Stimulated activated CD4-positive, alpha-beta T cell treated with anti-CD3 and anti-CD28 coated beads, Interleukin-4, amount 100 ng/mL, for 4 hours (primary cell): ENCODE measurements at regions not wholly inside any gene's neighbourhood (a gene's known extent, or its start where the extent isn't known, plus 50 kb on each side); places are given as distances from the start of the nearest gene placed in this dataset.

Experiments used
- DNase-seq, 2 experiments: peaks; one replicate each; pipeline ENCODE4 v3.0.0-alpha.2; 2020

DNA sequence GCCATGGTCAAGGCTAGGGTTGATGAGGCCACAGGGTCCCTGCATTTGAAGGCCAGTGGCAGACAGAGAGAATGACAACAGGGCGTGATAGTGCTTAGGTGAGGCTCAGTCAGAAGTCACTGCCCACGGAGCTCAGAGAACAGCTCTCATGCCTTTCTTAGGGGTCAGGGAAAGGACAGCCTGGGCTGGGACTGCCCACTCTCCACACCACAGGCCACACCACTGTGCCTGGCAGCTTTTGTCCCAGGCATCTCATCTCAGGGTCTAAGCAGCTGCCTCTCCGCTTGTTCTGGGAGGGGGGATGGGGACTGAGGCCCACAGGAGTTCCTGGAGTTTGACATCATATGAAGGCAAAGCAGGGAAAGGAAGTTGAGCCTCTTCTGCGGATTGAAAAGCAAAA, 150.2 kb upstream of the B3GAT1 start:
- DNase-seq, result no peak

GRCh38 chr11:134561331-134561720, 149.3 kb upstream of the B3GAT1 start:
- DNase-seq, result no peak

DNA sequence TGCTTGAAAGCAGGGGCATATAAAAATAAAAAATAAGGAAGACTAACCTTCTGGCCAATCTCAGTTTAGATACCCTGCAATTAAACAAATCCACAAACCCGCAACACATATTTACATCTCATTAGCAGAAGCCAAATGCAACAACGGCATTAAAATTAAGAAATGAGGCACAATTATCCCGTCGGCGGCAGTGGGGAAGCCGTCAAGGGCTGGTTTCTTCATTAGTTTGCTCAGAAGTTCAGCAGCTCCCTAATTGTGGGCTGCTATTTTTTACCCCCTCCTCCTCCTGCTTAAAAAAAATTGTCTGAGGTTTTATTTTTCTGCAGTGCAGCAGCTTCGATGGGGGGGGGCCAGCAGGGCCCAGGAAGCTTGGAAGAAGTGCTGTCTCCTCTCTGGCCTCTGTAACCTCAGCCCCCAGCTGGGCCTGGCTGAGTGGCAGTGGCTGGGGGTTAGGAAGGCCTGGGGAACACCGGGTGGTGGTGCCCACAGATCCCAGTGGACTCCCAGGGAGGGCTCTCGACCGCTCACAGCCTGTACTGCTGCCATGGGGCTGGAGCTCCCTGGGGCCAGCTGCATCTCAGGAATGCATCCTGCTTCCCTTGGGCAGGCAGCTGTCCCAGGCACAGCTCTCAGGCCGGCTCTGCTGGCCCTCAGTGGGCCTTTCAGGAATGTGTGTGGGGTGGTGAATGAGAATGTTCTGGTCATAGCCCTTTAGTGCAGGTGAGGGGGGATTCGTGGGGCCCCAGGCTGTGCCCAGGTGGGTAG, 148.7 kb upstream of the B3GAT1 start:
- no peak for DNase-seq

DNA sequence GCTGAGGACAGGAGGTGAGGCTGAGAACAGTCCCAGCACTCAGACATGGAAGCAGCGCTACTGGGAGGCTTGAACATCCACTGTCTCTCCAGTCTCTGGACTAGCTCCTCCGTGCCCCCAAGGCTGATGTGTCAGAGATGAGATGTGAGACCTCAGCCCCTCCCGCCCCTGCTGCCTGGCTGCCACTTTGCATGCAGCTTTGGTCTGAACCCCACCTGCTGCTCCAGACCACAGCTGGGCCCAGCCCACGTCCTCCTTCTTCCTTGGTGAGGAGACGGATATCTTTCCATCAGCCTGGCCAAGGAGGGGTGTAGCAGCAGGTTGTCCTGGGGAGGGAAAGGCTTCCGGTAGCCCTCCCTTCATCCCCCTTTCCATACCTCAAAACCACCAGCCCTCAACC, 148.0 kb upstream of the B3GAT1 start:
- DNase-seq, result no peak

GRCh38 chr11:134559602-134559962, 147.5 kb upstream of the B3GAT1 start:
- DNase-seq, result no peak

DNA sequence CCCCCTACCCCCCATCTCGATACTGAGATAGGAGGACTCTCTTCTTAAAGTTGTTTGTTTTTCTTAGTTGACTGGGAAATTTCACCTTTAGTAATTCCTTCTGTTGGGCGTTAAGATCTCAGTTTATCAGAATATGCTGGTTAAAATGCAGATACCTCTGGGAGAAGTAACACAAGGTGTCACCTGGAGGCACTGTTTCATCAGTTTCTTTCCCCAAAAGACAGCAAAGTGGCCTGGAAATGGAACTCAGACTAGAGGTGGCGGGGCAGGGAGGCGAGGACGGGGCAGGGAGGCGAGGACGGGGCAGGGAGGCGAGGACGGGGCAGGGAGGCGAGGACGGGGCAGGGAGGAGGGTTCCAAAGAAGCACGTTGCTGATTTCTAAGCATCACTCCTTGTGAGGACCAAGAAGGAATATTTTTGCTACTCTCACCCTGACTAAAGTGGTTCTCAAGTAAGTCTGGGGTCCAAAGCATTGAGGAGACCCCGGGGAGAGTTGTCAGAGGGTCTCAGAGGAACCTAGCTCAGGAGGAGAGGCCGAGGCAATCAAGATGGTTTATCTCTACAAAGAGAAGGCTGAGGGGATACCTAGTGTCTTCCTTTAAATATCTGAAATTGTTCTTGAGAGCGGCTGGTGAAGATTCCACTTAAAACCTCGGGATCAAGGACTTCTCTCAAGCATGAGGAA, 147.0 kb upstream of the B3GAT1 start:
- no peak for DNase-seq

DNA sequence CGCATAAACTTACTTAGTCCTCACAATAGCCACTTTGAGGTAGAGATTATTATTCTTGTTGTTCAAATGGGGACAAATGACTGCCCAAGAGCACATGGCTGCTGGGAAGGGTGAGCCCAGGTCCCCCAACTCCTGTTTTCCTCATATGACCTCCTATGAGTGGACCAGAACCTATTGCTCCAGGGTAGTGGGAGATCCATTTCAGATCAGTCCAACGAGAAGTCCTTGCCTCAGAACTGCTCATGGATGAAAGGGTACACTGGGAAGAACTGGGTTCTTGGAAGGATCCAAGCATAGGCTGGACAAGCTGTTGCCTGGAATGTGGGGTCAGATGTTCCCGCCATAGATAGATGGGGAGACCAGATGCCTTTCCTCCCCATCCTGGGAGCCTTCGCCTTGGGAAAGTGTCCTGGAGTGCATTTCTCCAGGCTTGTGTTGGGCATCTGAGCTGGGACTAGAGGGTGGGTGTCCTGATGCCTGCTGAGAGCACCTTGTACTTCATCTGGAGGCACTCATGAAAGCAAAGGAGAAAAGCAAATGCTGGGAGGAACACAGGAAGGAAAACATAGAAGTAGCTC, 146.3 kb upstream of the B3GAT1 start:
- DNase-seq, result no peak

DNA sequence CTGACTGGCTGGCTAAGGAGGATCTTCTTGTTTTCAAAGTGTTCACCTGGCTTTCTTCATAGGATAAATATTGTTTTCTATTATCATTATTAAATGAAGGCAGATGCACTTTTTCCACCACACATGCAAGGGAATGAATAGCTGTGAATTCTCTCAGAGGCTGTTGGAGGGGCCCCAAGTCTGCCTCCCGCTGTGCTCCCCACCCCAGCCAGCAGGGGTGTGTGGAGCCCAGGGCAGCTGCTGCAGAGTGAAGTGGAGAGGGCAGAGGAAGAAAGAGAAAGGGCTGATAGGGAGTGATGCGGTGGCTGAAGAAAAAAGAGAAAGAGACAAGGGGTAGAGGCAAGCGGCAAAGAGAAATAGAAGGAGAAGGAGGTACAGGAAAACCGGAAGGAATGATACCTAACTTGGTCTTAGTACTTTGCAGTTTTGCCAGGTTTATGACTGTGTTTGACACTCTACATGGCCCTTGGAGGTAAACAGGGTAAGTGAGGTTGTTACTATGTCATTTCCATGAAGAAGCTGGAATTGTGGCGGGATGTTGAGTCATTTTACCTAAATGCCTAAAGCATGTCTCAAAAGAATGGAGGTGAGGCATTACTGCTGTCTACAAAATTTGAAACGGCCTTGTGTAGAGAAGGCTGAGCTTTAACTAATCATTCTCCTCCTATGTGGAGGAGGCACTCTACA, 145.7 kb upstream of the B3GAT1 start:
- no peak for DNase-seq

- no peak for DNase-seq
Observed at GRCh38 chr11:134556186-134556585, 144.1 kb upstream of the B3GAT1 start.

DNA sequence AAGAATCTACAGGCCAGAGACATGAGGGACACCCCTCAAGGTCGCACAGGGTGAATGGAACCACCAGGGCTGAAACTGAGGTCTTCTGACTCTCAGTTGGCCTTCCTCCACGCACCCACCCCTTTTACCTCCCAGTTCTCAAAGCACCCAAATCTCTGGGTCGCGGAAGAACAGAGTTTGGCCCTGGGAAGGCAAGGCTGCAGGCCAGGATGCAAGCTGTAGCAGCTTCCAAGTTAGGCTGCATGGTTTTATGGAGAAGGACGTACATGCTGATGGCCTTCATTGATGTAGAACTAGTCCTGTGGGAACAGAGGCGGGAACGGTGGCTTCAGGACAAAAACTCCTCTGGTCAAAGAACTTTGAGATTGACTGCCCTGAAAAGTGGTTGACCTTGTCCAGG, 143.5 kb upstream of the B3GAT1 start:
- no peak for DNase-seq

GRCh38 chr11:134554861-134555260, 142.8 kb upstream of the B3GAT1 start:
- DNase-seq, result no peak

DNA sequence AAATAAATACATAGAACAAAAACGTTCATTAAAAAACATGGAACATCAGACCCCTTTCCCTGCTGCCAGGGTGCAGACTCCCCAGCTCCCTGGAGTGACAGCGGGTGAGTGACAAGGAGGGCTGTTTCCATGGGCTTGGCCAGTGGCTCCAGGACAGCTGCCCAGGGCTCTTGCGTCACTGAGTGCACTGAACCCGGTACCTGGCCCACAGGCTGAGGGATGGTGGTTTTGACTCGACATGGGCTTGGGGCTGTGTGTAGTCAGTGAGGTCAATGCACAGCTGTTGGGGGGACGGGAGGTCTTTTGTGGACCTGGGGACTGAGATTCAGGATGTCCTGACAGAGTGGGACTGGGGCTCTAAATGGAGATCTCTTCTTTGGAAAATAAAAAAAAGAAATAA, 142.1 kb upstream of the B3GAT1 start:
- no peak for DNase-seq

DNA sequence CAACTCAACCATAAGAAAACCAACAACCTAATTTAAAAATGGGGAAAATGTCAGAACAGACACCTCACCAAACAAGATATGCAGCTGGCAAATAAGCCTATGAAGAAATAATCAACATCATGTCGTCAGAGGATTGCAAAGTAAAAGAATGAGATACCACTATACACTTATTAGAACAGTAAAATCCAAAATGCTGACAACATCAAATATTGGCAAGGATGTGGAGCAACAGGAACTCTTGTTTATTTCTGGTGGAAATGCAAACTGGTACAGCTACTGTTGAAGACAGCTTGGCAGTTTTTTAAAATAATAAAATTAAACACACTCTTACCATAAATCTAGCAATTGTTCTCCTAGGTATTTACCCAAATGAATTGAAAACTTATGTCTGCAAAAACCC, 140.7 kb upstream of the B3GAT1 start:
- DNase-seq, result no peak

DNA sequence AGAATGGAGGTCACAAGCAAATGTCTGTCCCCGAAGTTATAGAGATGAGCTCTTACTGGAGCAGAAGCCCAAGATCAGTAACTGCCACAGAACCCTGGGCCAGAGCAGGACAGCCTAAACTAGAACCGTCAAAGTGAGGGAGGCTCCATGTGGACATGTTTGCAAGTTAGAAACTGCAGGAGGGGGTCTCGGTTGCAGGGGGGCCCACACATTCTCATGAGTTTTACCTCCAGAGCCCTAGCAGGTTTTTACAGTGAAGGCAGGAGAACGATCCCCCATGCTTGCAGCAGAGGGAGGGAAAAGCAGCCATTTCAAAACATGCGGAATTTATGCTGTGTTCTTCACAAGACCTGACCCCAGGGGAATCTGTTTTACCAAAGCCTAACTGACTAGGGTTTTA, 133.5 kb upstream of the B3GAT1 start:
- no peak for DNase-seq

- no peak for DNase-seq
Observed at GRCh38 chr11:134544095-134544815, 132.2 kb upstream of the B3GAT1 start.

DNA sequence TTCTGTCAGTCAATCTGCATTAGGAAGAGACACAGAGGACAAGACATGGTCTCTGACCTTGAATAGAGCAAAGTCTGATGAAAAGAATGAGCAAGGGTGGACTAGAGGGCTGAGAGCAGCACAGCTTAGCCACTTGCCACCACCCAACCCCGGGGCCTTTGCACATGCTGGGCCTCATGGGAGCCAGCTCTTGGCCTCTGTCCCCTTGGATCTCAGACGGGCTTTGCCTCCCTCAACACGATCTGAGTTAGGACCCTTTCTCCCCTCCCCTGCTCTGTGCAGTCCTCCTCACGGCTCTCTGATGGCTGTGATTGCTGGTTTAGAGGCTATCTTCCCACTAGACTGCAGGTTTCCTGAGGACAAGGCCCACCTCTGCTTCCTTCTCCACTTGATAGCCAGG, 131.6 kb upstream of the B3GAT1 start:
- no peak for DNase-seq

DNA sequence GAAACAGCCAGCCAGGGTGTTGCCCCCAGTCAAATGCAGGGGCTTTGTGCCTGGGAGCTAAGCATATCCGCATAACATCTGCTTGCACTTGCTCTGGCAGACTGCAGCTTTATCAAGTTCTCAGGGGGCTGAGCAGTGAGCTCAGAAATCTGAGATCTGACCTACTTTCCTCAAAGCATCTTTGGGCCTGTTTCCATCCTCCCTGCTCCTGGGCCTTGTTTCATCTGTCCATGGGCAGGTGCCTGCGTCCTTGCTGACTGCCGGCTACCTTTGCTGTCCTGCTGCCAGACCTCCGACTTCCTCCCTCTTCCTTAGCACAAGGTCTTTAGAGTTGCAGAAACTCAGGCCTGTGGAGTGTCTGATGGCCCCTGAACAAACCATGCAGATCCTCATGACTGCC, 131.2 kb upstream of the B3GAT1 start:
- no peak for DNase-seq

- no peak for DNase-seq
Observed at GRCh38 chr11:134542401-134543165, 130.5 kb upstream of the B3GAT1 start.

DNA sequence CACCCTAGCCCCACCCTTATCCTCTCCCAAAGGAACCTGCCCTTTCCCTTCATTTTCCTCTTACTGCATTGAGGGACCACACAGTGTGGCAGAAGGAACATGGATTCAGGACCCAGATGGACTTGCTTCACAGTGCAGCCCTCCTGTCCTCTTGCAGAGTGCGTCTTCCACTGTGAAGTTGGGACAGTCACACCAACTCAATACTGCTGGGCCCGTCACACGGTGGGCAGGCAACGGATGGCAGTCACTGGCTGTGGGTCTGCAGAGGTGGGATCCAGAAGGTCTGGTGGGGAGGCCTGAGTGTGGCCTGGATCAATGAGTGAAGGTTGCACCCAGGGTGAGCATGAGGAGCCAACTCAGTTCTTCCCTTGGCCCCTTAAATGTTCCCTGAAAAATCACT, 129.9 kb upstream of the B3GAT1 start:
- DNase-seq, result no peak

- DNase-seq, result no peak
Observed at GRCh38 chr11:134541355-134541754, 129.3 kb upstream of the B3GAT1 start.

- DNase-seq, result no peak
Observed at GRCh38 chr11:134539285-134539684, 127.2 kb upstream of the B3GAT1 start.

DNA sequence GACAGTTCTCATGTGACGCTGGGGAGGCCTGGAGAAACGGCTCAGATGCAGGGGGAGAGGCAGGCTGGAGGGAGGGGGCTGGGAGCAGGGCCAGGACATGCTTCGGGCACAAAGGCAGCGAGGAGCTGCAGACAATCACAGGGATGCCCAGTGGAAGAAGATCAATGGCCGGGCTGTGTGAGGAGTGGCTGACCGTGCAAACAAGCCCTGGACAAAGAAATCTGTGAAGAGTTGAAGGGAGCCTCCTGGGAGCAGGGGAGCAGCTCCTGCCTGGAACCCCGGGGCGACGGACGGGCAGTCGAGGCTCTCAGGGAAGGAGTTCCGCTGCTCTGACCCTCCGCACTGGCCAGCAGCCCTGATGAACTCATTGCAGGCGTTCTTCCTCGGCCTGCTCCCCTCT, 126.7 kb upstream of the B3GAT1 start:
- DNase-seq, result no peak
